CD4-positive, alpha-beta T cell (primary cell): ENCODE measurements at regions not wholly inside any gene's neighbourhood (a gene's known extent, or its start where the extent isn't known, plus 50 kb on each side); places are given as distances from the start of the nearest gene placed in this dataset.

Source experiments
- ATAC-seq: fragments of 200-7000 bp; cut with Tn5 transposase; one replicate; pipeline ENCODE4 v1.10.0; 2022; ENCODE audit warnings: mild to moderate bottlenecking; ENCODE audit not compliant: poor library complexity
- CTCF ChIA-PET: fragments of 350-600 bp; sonication (Branson Sonifier 250); formaldehyde crosslinking; loops from one replicate; lab custom pipeline; 2021; ENCODE audit warnings: antibody characterized with exemption, inconsistent platforms; lab: Charles Lee
- POLR2A ChIA-PET: fragments of 350-600 bp; sonication (Branson Sonifier 250); formaldehyde crosslinking; loops from one replicate; lab custom pipeline; 2021; ENCODE audit warnings: antibody characterized with exemption, inconsistent platforms; lab: Charles Lee
- DNase-seq, 14 experiments: peaks; one replicate each; pipeline ENCODE4 v3.0.0-alpha.2; 2013 to 2020; ENCODE audit warnings: mixed read lengths in 2 of 14
- H3K27ac ChIP-seq, 2 donors: one replicate each; pipeline versions ENCODE4 v1.5.1 to v1.7.0; 2013; ENCODE audit warnings: low read length in 2 of 2, low read depth in 1 of 2, mild to moderate bottlenecking in 1 of 2
- H3K27me3 ChIP-seq, 2 experiments: 1 replicate in 1 of 2; 2 replicates in 1 of 2; pipeline versions ENCODE4 v1.6.1 to v1.7.0; 2013; ENCODE audit warnings: low read length in 2 of 2, control low read depth in 1 of 2, mild to moderate bottlenecking in 1 of 2, moderate library complexity in 1 of 2; ENCODE audit not compliant: insufficient read depth in 2 of 2, control insufficient read depth in 1 of 2
- H3K36me3 ChIP-seq: one replicate; pipeline ENCODE4 v1.6.1; 2013; ENCODE audit warnings: low read length, control low read depth; ENCODE audit not compliant: insufficient read depth
- H3K4me1 ChIP-seq: one replicate; pipeline ENCODE4 v1.6.1; 2013; ENCODE audit warnings: low read length, control low read depth; ENCODE audit not compliant: insufficient read depth
- H3K4me3 ChIP-seq: one replicate; pipeline ENCODE4 v1.5.1; 2013; ENCODE audit warnings: mild to moderate bottlenecking, low read length, moderate library complexity
- H3K9me3 ChIP-seq, 2 experiments: 1 replicate in 1 of 2; 2 replicates in 1 of 2; pipeline versions ENCODE4 v1.6.1 to v1.7.0; 2013; ENCODE audit warnings: low read length in 2 of 2, mild to moderate bottlenecking in 2 of 2, control low read depth in 1 of 2, moderate library complexity in 1 of 2; ENCODE audit not compliant: control insufficient read depth in 1 of 2, insufficient read depth in 1 of 2
- H3K27ac Mint-ChIP-seq: one replicate; pipeline ENCODE4 v1.8.0; 2020; ENCODE audit warnings: mixed read lengths
- H3K27me3 Mint-ChIP-seq: one replicate; pipeline ENCODE4 v1.8.0; 2021; ENCODE audit warnings: mixed read lengths
- H3K36me3 Mint-ChIP-seq: one replicate; pipeline ENCODE4 v1.8.0; 2021; ENCODE audit warnings: low read depth, mixed read lengths
- H3K4me1 Mint-ChIP-seq: one replicate; pipeline ENCODE4 v1.8.0; 2021; ENCODE audit warnings: low read depth, mixed read lengths
- H3K4me3 Mint-ChIP-seq: one replicate; pipeline ENCODE4 v1.8.0; 2020; ENCODE audit warnings: mild to moderate bottlenecking, mixed read lengths
- H3K9me3 Mint-ChIP-seq: one replicate; pipeline ENCODE4 v1.8.0; 2020; ENCODE audit warnings: mixed read lengths
- intact Hi-C, 2 experiments: fragments of 100-400 bp; cut with DNase I in 1 of 2; cut with micrococcal nuclease in 1 of 2; formaldehyde crosslinking; loops; one replicate each; pipeline versions ENCODE4 v1.15.1 to v1.9.0; 2023 to 2025; cut with DNase I, micrococcal nuclease
- TF ChIP-seq, protein P1 (sequence below): fragments of 200-600 bp; IDR thresholded peaks from one replicate; pipeline ENCODE4 v1.8.0; 2022; ENCODE audit warnings: antibody characterized with exemption, mild to moderate bottlenecking

DNA sequence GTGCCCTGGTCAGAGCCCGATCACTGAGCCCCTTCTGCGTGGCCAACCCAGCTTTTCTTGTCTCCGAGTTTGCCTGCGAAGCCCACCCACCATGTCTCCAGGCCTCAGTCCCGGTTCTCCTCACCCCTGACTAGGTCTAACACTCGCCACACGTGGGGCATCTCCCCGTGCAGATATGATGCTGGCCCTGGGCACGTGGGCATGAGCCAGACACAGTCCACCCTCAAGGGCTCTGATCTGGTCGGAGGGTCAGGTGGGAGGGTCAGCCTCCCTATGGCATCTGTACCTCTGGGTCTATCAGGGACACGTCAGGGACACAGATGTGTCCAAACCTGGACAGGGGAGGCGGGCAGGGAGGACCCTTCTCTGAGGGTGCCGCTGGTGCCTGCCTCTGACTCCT is 95.4 kb downstream of the RHOB start:
- ChIA-PET CTCF (no interaction called here), POLR2A (no interaction called here)
- intact Hi-C loops: no loop called here
- Histone ChIP-seq H3K36me3 (no peaks in the 10 kb centered on the region), H3K4me3 (no peak overlapping the region), H3K9me3 (peaks cover 0 to 4% of the 10 kb centered on the region in 2 experiments), H3K27me3 (no peaks in the 10 kb centered on the region), H3K4me1 (no peaks in the 10 kb centered on the region), H3K27ac (no peak overlapping the region)
- no peak overlapping the region for H3K27ac Mint-ChIP-seq
- H3K4me1 Mint-ChIP-seq: no peaks in the 10 kb centered on the region
- H3K36me3 Mint-ChIP-seq: no peaks in the 10 kb centered on the region
- H3K4me3 Mint-ChIP-seq: no peak overlapping the region
- no peak for DNase-seq
- TF ChIP-seq, protein P1, sequence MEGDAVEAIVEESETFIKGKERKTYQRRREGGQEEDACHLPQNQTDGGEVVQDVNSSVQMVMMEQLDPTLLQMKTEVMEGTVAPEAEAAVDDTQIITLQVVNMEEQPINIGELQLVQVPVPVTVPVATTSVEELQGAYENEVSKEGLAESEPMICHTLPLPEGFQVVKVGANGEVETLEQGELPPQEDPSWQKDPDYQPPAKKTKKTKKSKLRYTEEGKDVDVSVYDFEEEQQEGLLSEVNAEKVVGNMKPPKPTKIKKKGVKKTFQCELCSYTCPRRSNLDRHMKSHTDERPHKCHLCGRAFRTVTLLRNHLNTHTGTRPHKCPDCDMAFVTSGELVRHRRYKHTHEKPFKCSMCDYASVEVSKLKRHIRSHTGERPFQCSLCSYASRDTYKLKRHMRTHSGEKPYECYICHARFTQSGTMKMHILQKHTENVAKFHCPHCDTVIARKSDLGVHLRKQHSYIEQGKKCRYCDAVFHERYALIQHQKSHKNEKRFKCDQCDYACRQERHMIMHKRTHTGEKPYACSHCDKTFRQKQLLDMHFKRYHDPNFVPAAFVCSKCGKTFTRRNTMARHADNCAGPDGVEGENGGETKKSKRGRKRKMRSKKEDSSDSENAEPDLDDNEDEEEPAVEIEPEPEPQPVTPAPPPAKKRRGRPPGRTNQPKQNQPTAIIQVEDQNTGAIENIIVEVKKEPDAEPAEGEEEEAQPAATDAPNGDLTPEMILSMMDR: no peak
- H3K27me3 Mint-ChIP-seq: peaks cover 11% of the 10 kb centered on the region
- H3K9me3 Mint-ChIP-seq: no peaks in the 10 kb centered on the region
- no peak for ATAC-seq

- Mint-ChIP-seq H3K36me3 (no peaks in the 10 kb centered on the region), H3K4me1 (no peaks in the 10 kb centered on the region)
- POLR2A ChIA-PET: no interaction called here
Measured at GRCh38 chr2:20542746-20543468, 96.0 kb downstream of the RHOB start.

DNA sequence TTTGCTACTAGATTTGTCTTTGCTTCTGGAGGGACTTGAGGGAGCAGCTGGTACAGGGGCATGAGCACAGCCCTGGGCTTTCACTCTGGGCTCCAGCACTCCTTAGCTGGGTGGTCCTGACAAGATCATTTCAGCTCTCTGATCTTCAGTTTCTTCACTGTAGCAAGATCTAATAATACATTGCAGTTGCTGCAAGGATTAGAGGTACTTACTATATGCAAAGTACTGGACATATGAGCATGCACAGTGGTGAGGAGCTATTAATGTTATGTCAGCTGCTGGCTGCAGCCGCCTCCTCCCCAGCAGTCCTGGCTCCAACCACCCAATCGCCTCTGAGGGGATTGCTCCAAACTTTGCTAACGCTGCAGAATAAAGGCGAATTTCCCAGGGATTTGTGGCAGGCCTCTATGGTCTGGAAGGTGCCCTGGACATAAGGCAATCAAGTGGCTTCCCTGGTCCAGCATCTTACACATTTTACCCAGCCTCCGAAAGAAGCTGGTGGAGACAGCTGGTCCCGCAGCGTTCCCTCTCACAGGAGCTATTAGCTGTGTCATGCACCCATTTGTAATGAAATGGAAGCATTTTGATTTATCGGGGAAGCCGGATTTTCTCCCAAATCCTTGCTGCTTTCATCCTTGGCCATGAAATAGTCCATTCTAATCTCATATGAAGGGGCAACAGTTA is 96.7 kb downstream of the RHOB start:
- no peaks in the 10 kb centered on the region for H3K9me3 Mint-ChIP-seq
- TF ChIP-seq, protein P1: no peak
- no peak for ATAC-seq
- no peaks in the 10 kb centered on the region for H3K36me3 ChIP-seq
- H3K27me3 Mint-ChIP-seq: peaks cover 11% of the 10 kb centered on the region
- no peak overlapping the region for H3K27ac ChIP-seq
- H3K4me1 ChIP-seq: no peaks in the 10 kb centered on the region
- CTCF ChIA-PET: no interaction called here
- POLR2A ChIA-PET: no interaction called here
- H3K36me3 Mint-ChIP-seq: no peaks in the 10 kb centered on the region
- intact Hi-C loops: no loop called here
- peaks cover 0 to 4% of the 10 kb centered on the region in 2 experiments for H3K9me3 ChIP-seq
- no peak overlapping the region for H3K4me3 Mint-ChIP-seq
- H3K4me1 Mint-ChIP-seq: no peaks in the 10 kb centered on the region
- no peak for DNase-seq
- no peak overlapping the region for H3K27ac Mint-ChIP-seq
- H3K27me3 ChIP-seq: no peaks in the 10 kb centered on the region
- no peak overlapping the region for H3K4me3 ChIP-seq

More at GRCh38 chr2:20542746-20543468, 96.0 kb downstream of the RHOB start:
- Mint-ChIP-seq H3K27me3 (peaks cover 11% of the 10 kb centered on the region), H3K9me3 (no peaks in the 10 kb centered on the region), H3K4me3 (no peak overlapping the region), H3K27ac (no peak overlapping the region)
- DNase-seq (peak in 1 of 14 experiments; percentile 23), ATAC-seq (no peak)
- Histone ChIP-seq H3K9me3 (peaks cover 0 to 4% of the 10 kb centered on the region in 2 experiments), H3K4me3 (no peak overlapping the region), H3K4me1 (no peaks in the 10 kb centered on the region), H3K36me3 (no peaks in the 10 kb centered on the region), H3K27me3 (no peaks in the 10 kb centered on the region), H3K27ac (no peak overlapping the region)
- CTCF ChIA-PET: no interaction called here
- intact Hi-C loops: no loop called here
- TF ChIP-seq, protein P1: no peak
